ENCODE measurements at regions not wholly inside any gene's neighbourhood (a gene's known extent, or its start where the extent isn't known, plus 50 kb on each side); places are given as distances from the start of the nearest gene placed in this dataset.
A peak's percentile ranks its signal among the peaks of the same experiment; 100 is the strongest.

DNA sequence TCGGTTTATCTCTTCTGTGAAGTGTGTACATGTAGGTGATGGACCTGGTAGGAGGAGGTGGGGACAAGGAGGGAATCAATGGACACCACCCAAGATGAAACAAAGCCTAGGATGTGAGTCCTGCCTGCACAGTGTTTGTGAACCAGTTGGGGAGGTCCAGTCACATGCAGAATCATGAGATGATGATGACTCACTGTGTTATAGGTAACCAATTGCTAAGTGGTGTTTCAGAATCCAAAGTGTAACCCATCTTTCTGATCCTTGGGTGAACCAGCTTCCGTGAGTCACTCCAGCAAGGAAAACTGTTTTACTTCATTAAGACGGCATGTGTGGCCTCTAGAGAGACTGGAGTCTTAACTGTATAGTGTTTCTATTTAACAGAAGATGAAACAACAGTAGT, 57.9 kb upstream of the HPF1 start:
- Histone ChIP-seq H2AFZ (ENCODE audit: control insufficient read depth, low read depth, low read length) (no peak overlapping the region), H3K9ac (ENCODE audit: control insufficient read depth, insufficient read depth, low read length) (no peak overlapping the region), H3K36me3 (ENCODE audit: control insufficient read depth in 2 of 2, insufficient read depth in 2 of 2, low read length in 1 of 2) (no peaks in the 10 kb centered on the region), H3K27ac (ENCODE audit: control insufficient read depth, insufficient read depth) (no peak overlapping the region), H3K4me3 (no peak overlapping the region), H3K4me1 (ENCODE audit: control insufficient read depth, insufficient read depth, low read length) (no peaks in the 10 kb centered on the region), H3K4me2 (ENCODE audit: control insufficient read depth, insufficient read depth) (no peak overlapping the region), H4K20me1 (ENCODE audit: control insufficient read depth, insufficient read depth) (no peaks in the 10 kb centered on the region), H3K79me2 (ENCODE audit: control insufficient read depth, insufficient read depth, low read length) (no peaks in the 10 kb centered on the region), H3K27me3 (replicated peaks in 1 of 2; ENCODE audit: control insufficient read depth in 2 of 2, insufficient read depth in 2 of 2, low read length in 1 of 2) (no peaks in the 10 kb centered on the region), H3K9me3 (replicated peaks; ENCODE audit: control insufficient read depth, insufficient read depth, low read length) (no peaks in the 10 kb centered on the region)
- in situ Hi-C loops (cut with MboI) (no loop called here), intact Hi-C loops (cut with micrococcal nuclease; ENCODE audit: unreplicated experiment) (no loop called here)
- SMC1A ChIA-PET (ENCODE audit: uncharacterized antibody, unreplicated experiment): no interaction called here
- DNase-seq (ENCODE audit: low read depth, low spot score) (no peak), FAIRE-seq (no peak), ATAC-seq (peak; percentile 57)
- RAD21 ChIA-PET (ENCODE audit: unreplicated experiment): no interaction called here
- WGBS (ENCODE audit: insufficient coverage, insufficient replicate concordance, low lambda C conversion rate, missing lambda C conversion rate): 13% methylated on average over 3 of the region's 3 CpGs
- POLR2A ChIA-PET: no interaction called here
- no TSS peak for BruUV-seq (replicated peaks)
- CTCF ChIA-PET: interaction anchor here (0.6 kb wide), 1 partner anchor 202 kb away, joined by 3 read pairs; no protein-coding TSS in a partner anchor
- no peak for TF ChIP-seq RAD51 (IDR thresholded peaks at IDR 0.05)

DNA sequence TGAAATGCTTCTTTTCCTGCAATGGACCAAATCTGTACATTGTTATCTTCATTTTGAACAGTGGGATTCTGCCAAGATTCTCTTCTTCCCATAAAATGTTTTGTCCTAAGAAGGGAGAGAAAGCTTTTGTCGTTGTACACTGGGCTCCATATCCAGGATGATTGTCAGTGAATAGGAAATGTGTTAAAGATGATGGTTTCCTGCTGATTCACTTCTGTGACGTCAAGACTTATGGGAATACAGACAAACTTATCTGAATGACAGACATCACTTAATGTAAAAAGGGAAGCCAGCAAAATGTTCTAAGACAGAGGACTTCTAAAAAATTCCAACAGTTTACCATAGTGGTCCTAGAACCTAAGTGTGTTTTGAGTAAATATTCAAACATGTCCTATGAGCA, 53.7 kb upstream of the HPF1 start:
- no peak for DNase-seq (ENCODE audit: low read depth, low spot score)
- BruUV-seq (replicated peaks): no TSS peak
- no peak for ATAC-seq
- in situ Hi-C loops (cut with MboI) (loop anchor here (5.0 kb wide), 1 partner anchor 241 kb away; no protein-coding TSS in a partner anchor), intact Hi-C loops (cut with micrococcal nuclease; ENCODE audit: unreplicated experiment) (no loop called here)
- CTCF ChIA-PET: interaction anchor here (0.6 to 3.9 kb wide), 17 partner anchors 12 to 1541 kb away, joined by 3 to 44 read pairs (median 7); partner anchors contain the start of gene NEK1
- H3K4me2 ChIP-seq (ENCODE audit: control insufficient read depth, insufficient read depth): no peak overlapping the region
- no peak for TF ChIP-seq ZBED1 (IDR thresholded peaks at IDR 0.05; ENCODE audit: borderline replicate concordance)
- TF ChIP-seq ASH2L (IDR thresholded peaks at IDR 0.05; ENCODE audit: borderline replicate concordance, low read depth): no peak
- TF ChIP-seq, protein P1, sequence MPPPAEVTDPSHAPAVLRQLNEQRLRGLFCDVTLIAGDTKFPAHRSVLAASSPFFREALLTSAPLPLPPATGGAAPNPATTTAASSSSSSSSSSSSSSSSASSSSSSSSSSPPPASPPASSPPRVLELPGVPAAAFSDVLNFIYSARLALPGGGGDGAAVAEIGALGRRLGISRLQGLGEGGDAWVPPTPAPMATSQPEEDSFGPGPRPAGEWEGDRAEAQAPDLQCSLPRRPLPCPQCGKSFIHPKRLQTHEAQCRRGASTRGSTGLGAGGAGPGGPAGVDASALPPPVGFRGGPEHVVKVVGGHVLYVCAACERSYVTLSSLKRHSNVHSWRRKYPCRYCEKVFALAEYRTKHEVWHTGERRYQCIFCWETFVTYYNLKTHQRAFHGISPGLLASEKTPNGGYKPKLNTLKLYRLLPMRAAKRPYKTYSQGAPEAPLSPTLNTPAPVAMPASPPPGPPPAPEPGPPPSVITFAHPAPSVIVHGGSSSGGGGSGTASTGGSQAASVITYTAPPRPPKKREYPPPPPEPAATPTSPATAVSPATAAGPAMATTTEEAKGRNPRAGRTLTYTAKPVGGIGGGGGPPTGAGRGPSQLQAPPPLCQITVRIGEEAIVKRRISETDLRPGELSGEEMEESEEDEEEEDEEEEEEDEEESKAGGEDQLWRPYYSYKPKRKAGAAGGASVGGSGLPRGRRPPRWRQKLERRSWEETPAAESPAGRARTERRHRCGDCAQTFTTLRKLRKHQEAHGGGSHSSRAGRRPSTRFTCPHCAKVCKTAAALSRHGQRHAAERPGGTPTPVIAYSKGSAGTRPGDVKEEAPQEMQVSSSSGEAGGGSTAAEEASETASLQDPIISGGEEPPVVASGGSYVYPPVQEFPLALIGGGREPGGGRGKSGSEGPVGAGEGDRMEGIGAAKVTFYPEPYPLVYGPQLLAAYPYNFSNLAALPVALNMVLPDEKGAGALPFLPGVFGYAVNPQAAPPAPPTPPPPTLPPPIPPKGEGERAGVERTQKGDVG (CRISPR knock-in tag; IDR thresholded peaks at IDR 0.05): no peak
- TF ChIP-seq CBX5 (IDR thresholded peaks at IDR 0.05; ENCODE audit: low read depth): no peak
- no peak for TF ChIP-seq POLR2AphosphoS5 (IDR thresholded peaks at IDR 0.05; ENCODE audit: low read length)
- TF ChIP-seq SREBF1 (IDR thresholded peaks at IDR 0.05; ENCODE audit: low read length): no peak
- no peak for TF ChIP-seq SIX5 (IDR thresholded peaks at IDR 0.05; ENCODE audit: low read depth, low read length, severe bottlenecking)
- no peak for TF ChIP-seq RB1 (IDR thresholded peaks at IDR 0.05; ENCODE audit: borderline replicate concordance)
- no peak for TF ChIP-seq EP300 (IDR thresholded peaks at IDR 0.05; ENCODE audit: borderline replicate concordance in 1 of 2, control insufficient read depth in 1 of 2, low read depth in 2 of 2, low read length in 2 of 2)
- TF ChIP-seq NFYA (IDR thresholded peaks at IDR 0.05; ENCODE audit: borderline replicate concordance, low read depth, low read length): no peak
- no peak for TF ChIP-seq PML (IDR thresholded peaks at IDR 0.05; ENCODE audit: low read length)
- no peaks in the 10 kb centered on the region for H3K4me1 ChIP-seq (ENCODE audit: control insufficient read depth, insufficient read depth, low read length)
- H3K79me2 ChIP-seq (ENCODE audit: control insufficient read depth, insufficient read depth, low read length): no peaks in the 10 kb centered on the region
- no peak overlapping the region for H3K4me3 ChIP-seq
- 0% methylated on average over 2 of the region's 2 CpGs for WGBS (ENCODE audit: insufficient coverage, insufficient replicate concordance, low lambda C conversion rate, missing lambda C conversion rate)
- H4K20me1 ChIP-seq (ENCODE audit: control insufficient read depth, insufficient read depth): no peaks in the 10 kb centered on the region
- no peak overlapping the region for H3K9ac ChIP-seq (ENCODE audit: control insufficient read depth, insufficient read depth, low read length)
- H3K27ac ChIP-seq (ENCODE audit: control insufficient read depth, insufficient read depth): no peak overlapping the region
- H2AFZ ChIP-seq (ENCODE audit: control insufficient read depth, low read depth, low read length): no peak overlapping the region
- POLR2A ChIA-PET: no interaction called here
- no peaks in the 10 kb centered on the region for H3K27me3 ChIP-seq (replicated peaks in 1 of 2; ENCODE audit: control insufficient read depth in 2 of 2, insufficient read depth in 2 of 2, low read length in 1 of 2)
- H3K36me3 ChIP-seq (ENCODE audit: control insufficient read depth in 2 of 2, insufficient read depth in 2 of 2, low read length in 1 of 2): no peaks in the 10 kb centered on the region
- RAD21 ChIA-PET (ENCODE audit: unreplicated experiment): interaction anchor here (1.1 kb wide), 1 partner anchor 199 kb away, joined by 4 read pairs; the partner anchor contains the start of gene NEK1
- H3K9me3 ChIP-seq (replicated peaks; ENCODE audit: control insufficient read depth, insufficient read depth, low read length): no peaks in the 10 kb centered on the region
- SMC1A ChIA-PET (ENCODE audit: uncharacterized antibody, unreplicated experiment): interaction anchor here (0.6 to 2.7 kb wide), 7 partner anchors 74 to 250 kb away, joined by 3 to 24 read pairs (median 5); partner anchors contain the start of gene NEK1
- no peak for FAIRE-seq

All from GM12878 (cell line).